Neuron (in vitro differentiated cells): ENCODE measurements at regions not wholly inside any gene's neighbourhood (a gene's known extent, or its start where the extent isn't known, plus 50 kb on each side); places are given as distances from the start of the nearest gene placed in this dataset.

Experiments used
- H2AFZ ChIP-seq: one replicate; pipeline ENCODE4 v1.6.1; 2013; ENCODE audit warnings: low read depth, mild to moderate bottlenecking, inconsistent platforms, low read length, moderate library complexity
- H3K27me3 ChIP-seq: one replicate; pipeline ENCODE4 v1.6.1; 2013; ENCODE audit warnings: low read length; ENCODE audit not compliant: insufficient read depth
- H3K36me3 ChIP-seq: one replicate; pipeline ENCODE4 v1.6.1; 2013; ENCODE audit warnings: low read length; ENCODE audit not compliant: insufficient read depth
- H3K4me1 ChIP-seq: one replicate; pipeline ENCODE4 v1.6.1; 2013; ENCODE audit warnings: low read length; ENCODE audit not compliant: insufficient read depth
- H3K4me3 ChIP-seq: 2 replicates; pipeline ENCODE4 v1.5.1; 2013; ENCODE audit warnings: mild to moderate bottlenecking, low read length, moderate library complexity
- H3K9me3 ChIP-seq: one replicate; pipeline ENCODE4 v1.6.1; 2013; ENCODE audit warnings: low read length

GRCh38 chr6:50147371-50147770, 97.6 kb upstream of the DEFB112 start:
- Histone ChIP-seq H3K9me3 (no peaks in the 10 kb centered on the region), H3K4me3 (no peak overlapping the region), H3K4me1 (no peaks in the 10 kb centered on the region), H3K27me3 (no peaks in the 10 kb centered on the region), H3K36me3 (no peaks in the 10 kb centered on the region), H2AFZ (no peak overlapping the region)

- H3K4me1 ChIP-seq: no peaks in the 10 kb centered on the region
- no peaks in the 10 kb centered on the region for H3K27me3 ChIP-seq
- no peaks in the 10 kb centered on the region for H3K36me3 ChIP-seq
- no peak overlapping the region for H2AFZ ChIP-seq
- H3K9me3 ChIP-seq: no peaks in the 10 kb centered on the region
- H3K4me3 ChIP-seq: no peak overlapping the region
Measured at GRCh38 chr6:50180646-50181045, 130.9 kb upstream of the DEFB112 start.

- Histone ChIP-seq H3K9me3 (no peaks in the 10 kb centered on the region), H3K27me3 (no peaks in the 10 kb centered on the region), H3K4me1 (peaks cover 9% of the 10 kb centered on the region), H2AFZ (no peak overlapping the region), H3K36me3 (no peaks in the 10 kb centered on the region), H3K4me3 (no peak overlapping the region)
Measured at GRCh38 chr6:50185006-50185405, 135.3 kb upstream of the DEFB112 start.

DNA sequence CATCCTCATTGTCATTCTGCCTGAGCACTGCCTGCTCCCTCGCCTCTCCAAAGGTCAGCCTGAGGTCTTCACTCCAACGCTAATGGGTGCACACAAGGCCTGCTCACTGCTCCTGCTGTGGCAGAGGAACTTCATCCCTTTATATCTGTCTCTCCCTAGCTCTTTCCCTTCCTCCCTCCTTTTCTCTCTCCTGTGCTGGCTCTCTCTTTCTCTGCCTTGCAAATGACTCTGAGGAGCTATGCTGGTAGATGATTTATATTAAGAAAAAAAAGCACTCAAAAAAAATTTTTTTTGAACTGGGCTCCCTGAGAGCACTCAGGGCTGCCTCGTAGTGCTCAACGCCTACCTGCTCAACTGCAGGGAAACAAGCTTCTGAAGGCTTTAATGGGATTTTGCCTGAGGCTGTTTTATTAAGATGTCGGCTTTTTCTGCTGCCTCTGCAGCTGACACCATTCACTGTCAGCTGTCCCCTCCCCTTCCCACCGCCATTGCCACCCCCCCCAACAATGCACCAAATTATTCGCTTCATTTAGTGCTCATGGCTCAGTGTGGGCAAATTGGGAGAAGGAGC, 137.7 kb upstream of the DEFB112 start:
- Histone ChIP-seq H3K4me1 (peaks cover 9% of the 10 kb centered on the region), H3K27me3 (no peaks in the 10 kb centered on the region), H3K36me3 (no peaks in the 10 kb centered on the region), H3K4me3 (no peak overlapping the region), H3K9me3 (no peaks in the 10 kb centered on the region), H2AFZ (peak overlapping the region; percentile 27)

- no peak overlapping the region for H3K4me3 ChIP-seq
- H3K4me1 ChIP-seq: no peaks in the 10 kb centered on the region
- H2AFZ ChIP-seq: no peak overlapping the region
- no peaks in the 10 kb centered on the region for H3K27me3 ChIP-seq
- H3K9me3 ChIP-seq: no peaks in the 10 kb centered on the region
- H3K36me3 ChIP-seq: no peaks in the 10 kb centered on the region
Measured at GRCh38 chr6:50198245-50198644, 148.5 kb upstream of the DEFB112 start.

DNA sequence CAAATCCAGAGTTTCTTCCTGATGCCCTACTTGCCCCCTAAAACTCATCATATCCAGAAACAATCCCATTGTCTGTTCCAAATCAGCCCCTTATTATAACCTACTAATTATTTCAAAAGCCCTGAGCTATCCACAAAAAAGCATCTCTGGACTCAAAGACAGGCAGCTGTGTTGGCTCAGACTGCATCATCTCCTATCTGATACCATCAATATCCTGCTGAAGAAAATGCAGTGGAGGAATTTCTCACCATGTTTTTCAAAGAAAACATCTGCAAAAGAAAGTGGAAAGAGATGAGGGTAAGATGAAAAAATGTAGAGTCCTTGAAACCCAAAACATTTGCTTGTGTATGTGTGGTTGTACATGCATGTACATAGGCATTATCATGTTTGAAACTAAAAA, 153.0 kb upstream of the DEFB112 start:
- no peak overlapping the region for H3K4me3 ChIP-seq
- no peaks in the 10 kb centered on the region for H3K27me3 ChIP-seq
- no peak overlapping the region for H2AFZ ChIP-seq
- H3K36me3 ChIP-seq: no peaks in the 10 kb centered on the region
- no peaks in the 10 kb centered on the region for H3K4me1 ChIP-seq
- no peaks in the 10 kb centered on the region for H3K9me3 ChIP-seq

DNA sequence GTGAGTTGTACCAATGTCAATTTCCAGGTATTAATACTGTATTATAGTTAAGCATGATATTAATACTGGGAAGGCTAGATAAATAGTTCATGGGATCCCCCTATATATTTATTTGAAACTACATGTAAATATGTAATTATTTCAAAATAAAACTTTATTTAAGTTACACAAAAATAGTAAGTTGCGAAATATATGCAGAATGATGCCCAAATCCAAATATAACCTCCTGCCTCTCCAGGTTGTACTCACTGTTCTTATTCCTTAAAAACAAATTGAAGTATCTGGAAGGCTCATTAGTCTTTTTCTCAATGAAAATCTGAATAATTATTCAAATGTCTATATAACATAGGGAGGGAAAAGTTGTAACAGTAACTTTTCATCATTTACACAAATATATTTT, 161.9 kb upstream of the DEFB112 start:
- no peaks in the 10 kb centered on the region for H3K36me3 ChIP-seq

DNA sequence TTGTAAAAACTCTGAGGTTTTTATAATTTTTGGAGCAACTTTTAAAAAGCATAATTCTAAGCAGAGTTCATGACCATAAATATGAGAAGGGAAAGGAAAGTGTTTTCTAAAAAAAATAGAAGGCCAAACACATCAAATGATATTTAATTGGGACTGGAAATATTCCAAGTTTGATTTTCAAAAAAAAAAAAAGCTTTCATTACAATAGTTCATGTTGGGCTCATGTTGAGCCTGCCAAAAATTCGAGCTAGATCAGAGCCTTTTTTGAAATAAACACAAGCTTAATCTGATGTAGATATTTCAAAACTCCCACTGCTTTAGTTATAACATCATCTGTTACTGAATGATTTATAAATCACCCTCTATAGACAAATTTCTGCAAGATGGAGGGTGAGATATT, 163.4 kb upstream of the DEFB112 start:
- Histone ChIP-seq H3K4me1 (no peaks in the 10 kb centered on the region), H3K4me3 (no peak overlapping the region), H2AFZ (no peak overlapping the region), H3K27me3 (no peaks in the 10 kb centered on the region), H3K36me3 (no peaks in the 10 kb centered on the region), H3K9me3 (no peaks in the 10 kb centered on the region)

More for the DNA sequence above, 161.9 kb upstream of the DEFB112 start:
- Histone ChIP-seq H3K4me1 (no peaks in the 10 kb centered on the region), H2AFZ (no peak overlapping the region), H3K9me3 (no peaks in the 10 kb centered on the region), H3K27me3 (no peaks in the 10 kb centered on the region), H3K4me3 (no peak overlapping the region)

DNA sequence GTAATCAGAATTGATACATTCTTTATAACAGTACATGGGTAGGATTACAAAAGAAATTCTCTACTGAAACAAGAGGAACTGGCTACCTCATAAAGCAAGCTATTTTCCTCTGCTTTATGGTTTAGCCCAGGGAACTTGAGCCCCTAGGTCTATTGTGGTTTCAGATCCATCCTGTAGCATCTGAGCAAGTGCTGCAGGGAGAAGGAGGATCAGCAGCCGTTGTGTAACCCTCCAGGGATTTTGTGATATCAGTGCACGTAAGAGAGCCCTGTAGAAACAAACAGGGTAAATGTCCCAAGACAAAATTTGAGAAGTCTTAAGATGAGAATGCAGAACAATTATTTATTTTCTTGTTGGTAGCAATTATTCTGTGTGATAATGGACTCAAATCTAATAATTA, 165.2 kb upstream of the DEFB112 start:
- H3K4me1 ChIP-seq: no peaks in the 10 kb centered on the region
- H3K4me3 ChIP-seq: no peak overlapping the region
- H3K36me3 ChIP-seq: no peaks in the 10 kb centered on the region
- H2AFZ ChIP-seq: no peak overlapping the region
- no peaks in the 10 kb centered on the region for H3K9me3 ChIP-seq
- H3K27me3 ChIP-seq: no peaks in the 10 kb centered on the region

GRCh38 chr6:50217841-50218240, 168.1 kb upstream of the DEFB112 start:
- no peak overlapping the region for H3K4me3 ChIP-seq
- H3K27me3 ChIP-seq: no peaks in the 10 kb centered on the region
- H3K36me3 ChIP-seq: no peaks in the 10 kb centered on the region
- H2AFZ ChIP-seq: no peak overlapping the region
- H3K9me3 ChIP-seq: no peaks in the 10 kb centered on the region
- H3K4me1 ChIP-seq: no peaks in the 10 kb centered on the region

DNA sequence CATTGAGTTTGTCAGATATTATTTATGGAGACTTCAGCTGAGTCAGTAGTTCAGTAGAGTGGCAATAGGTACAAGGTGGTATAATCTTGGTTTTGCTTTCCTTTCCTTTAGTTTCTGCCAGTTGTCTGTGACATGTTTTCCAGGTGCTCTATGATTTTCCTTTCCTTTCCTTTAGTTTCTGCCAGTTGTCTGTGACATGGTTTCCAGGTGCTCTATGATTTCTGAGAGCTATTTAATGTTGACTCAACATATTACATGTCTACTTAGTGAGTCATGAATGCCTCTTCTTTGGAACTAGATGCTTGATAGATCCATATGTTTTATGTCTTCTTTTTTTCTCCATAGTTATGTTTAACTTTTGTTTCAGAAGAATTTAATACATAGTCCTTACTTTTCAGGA, 186.4 kb upstream of the DEFB112 start:
- H3K4me1 ChIP-seq: no peaks in the 10 kb centered on the region
- no peaks in the 10 kb centered on the region for H3K36me3 ChIP-seq
- H3K9me3 ChIP-seq: no peaks in the 10 kb centered on the region
- H2AFZ ChIP-seq: no peak overlapping the region
- H3K4me3 ChIP-seq: no peak overlapping the region
- no peaks in the 10 kb centered on the region for H3K27me3 ChIP-seq

- Histone ChIP-seq H3K27me3 (no peaks in the 10 kb centered on the region), H3K4me3 (no peak overlapping the region), H2AFZ (no peak overlapping the region), H3K4me1 (no peaks in the 10 kb centered on the region), H3K9me3 (no peaks in the 10 kb centered on the region), H3K36me3 (no peaks in the 10 kb centered on the region)
Measured at GRCh38 chr6:50239853-50240252, 190.1 kb upstream of the DEFB112 start.

DNA sequence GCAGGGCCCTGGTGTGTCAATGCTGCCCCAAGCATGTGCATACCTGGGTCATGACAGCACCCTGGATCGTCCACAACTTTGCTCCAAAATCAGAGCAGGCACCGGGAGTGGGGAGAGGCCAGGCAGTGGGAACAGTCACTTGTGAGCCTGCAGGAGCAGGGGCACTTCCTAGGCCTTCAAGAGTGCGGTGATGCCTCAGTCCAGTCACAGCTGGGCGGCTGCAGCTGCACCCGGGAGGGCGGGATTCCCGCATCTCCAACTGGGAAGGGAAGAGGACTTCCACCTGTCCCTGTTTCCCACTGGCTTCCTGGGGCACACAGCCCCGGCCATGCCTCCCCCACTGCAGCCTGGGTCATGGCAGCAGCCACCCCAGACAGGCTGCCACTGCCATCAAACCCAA, 191.3 kb upstream of the DEFB112 start:
- Histone ChIP-seq H3K36me3 (no peaks in the 10 kb centered on the region), H3K4me1 (no peaks in the 10 kb centered on the region), H3K9me3 (no peaks in the 10 kb centered on the region), H2AFZ (no peak overlapping the region), H3K4me3 (no peak overlapping the region), H3K27me3 (no peaks in the 10 kb centered on the region)

DNA sequence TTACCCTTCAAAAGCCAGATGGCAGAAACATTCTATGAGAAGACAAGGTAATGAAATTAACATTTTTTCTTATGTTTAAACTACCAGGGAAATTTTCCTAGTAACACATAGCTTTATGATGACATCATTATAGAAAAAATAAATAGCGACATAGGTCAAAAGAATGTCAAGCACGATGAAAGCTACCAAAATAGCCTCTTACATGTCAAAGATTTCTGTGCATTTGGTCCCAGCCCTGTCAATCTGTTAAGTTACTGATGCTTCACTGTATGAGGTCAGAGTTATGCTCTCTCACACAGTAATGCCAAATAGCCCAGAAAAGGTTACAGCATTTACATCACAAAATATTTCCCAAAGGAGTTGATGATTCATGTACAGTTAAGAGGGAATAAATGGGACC, 199.8 kb upstream of the DEFB112 start:
- Histone ChIP-seq H2AFZ (no peak overlapping the region), H3K4me3 (no peak overlapping the region), H3K4me1 (no peaks in the 10 kb centered on the region), H3K9me3 (no peaks in the 10 kb centered on the region), H3K36me3 (no peaks in the 10 kb centered on the region), H3K27me3 (no peaks in the 10 kb centered on the region)
